ENCODE measurements at regions not wholly inside any gene's neighbourhood (a gene's known extent, or its start where the extent isn't known, plus 50 kb on each side); places are given as distances from the start of the nearest gene placed in this dataset.

DNA sequence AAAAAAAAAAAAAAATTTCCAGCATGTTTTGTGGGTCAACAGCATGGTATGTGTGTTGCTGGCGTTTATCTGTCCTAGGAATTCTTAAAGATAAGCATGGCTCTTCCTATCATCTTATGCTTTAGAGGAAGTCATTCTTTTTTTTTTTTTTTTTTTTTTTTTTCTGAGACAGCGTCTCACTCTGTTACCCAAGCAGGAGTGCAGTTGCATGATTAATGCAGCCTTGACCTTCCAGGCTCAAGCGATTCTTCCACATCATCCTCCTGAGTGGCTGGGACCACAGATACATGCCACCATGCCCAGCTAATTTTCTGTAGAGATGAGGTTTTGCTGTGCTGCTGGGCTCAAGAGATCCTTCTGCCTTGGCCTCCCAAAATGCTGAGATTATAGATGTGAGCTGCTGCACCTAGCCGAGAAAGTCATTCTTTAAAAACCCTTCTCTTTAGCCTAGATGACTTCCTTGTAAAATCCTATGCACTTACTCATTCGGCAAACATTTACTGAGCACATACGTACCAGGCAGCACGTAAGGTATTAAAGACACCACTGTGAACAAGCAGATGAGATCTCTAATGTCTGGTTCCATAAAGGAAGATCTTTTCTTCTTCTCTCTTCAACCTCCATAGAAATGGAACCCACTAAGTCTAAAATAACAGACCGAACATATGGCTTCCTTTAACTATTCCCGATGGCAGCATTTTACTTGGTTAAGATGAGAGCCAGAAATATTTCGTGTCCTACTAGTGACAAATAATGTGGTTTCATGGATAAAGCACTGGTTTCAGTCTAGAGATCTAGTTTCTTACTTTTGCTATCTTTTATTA lies 122.4 kb downstream of the RIN2 start:
- TF ChIP-seq, protein P1, sequence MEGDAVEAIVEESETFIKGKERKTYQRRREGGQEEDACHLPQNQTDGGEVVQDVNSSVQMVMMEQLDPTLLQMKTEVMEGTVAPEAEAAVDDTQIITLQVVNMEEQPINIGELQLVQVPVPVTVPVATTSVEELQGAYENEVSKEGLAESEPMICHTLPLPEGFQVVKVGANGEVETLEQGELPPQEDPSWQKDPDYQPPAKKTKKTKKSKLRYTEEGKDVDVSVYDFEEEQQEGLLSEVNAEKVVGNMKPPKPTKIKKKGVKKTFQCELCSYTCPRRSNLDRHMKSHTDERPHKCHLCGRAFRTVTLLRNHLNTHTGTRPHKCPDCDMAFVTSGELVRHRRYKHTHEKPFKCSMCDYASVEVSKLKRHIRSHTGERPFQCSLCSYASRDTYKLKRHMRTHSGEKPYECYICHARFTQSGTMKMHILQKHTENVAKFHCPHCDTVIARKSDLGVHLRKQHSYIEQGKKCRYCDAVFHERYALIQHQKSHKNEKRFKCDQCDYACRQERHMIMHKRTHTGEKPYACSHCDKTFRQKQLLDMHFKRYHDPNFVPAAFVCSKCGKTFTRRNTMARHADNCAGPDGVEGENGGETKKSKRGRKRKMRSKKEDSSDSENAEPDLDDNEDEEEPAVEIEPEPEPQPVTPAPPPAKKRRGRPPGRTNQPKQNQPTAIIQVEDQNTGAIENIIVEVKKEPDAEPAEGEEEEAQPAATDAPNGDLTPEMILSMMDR (conservative IDR thresholded peaks at IDR 0.05; ENCODE audit: low read length), result no peak
- TF ChIP-seq EZH2phosphoT487 (IDR thresholded peaks at IDR 0.05; ENCODE audit: borderline replicate concordance, low read depth, low read length), result no peak
